GM12878 (cell line): ENCODE measurements at regions not wholly inside any gene's neighbourhood (a gene's known extent, or its start where the extent isn't known, plus 50 kb on each side); places are given as distances from the start of the nearest gene placed in this dataset.

ENCODE experiments used
- HDAC2 ChIP-seq: fragments of 200-600 bp; sonication (generic); IDR thresholded peaks from 2 replicates; pipeline ENCODE4 v1.6.1; 2017
- POLR2A ChIP-seq: IDR thresholded peaks from 2 replicates; pipeline ENCODE4 v1.6.1; 2011; ENCODE audit warnings: low read depth, mild to moderate bottlenecking, low read length
- TF ChIP-seq, protein P1 (sequence below), 3 experiments: IDR thresholded peaks in 2 of 3; conservative IDR thresholded peaks in 1 of 3; 2 replicates each; pipeline ENCODE4 v1.5.1; 2011; ENCODE audit warnings: low read depth in 3 of 3, low read length in 3 of 3, mild to moderate bottlenecking in 3 of 3, control low read depth in 2 of 3, moderate library complexity in 2 of 3, inconsistent platforms in 1 of 3, mixed read lengths in 1 of 3; ENCODE audit not compliant: control insufficient read depth in 2 of 3, insufficient read depth in 1 of 3; ENCODE audit errors: extremely low read depth in 1 of 3
- TF ChIP-seq, protein P2 (sequence below): IDR thresholded peaks from 2 replicates; pipeline ENCODE4 v1.6.1; 2012; ENCODE audit warnings: mild to moderate bottlenecking, low read depth, low read length

DNA sequence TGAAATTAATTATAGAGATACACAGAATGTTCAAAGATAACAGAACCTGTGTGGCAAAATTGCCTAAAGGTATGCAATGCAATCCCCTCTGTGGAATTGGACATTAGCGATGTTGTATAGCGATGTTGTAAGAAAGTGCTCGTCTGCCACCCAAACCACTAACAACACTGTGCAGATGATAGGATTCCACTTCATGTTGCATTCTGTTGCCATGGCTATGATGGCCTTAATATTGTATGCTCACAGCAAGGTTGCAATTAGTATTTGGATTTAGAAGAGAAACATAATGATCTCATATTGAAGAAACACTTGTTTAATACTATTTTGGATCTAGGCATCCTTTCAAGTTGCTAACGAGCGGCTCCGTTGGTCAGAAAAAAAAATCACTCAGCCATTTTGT is 260.3 kb downstream of the BCAT1 start:
- TF ChIP-seq POLR2A: no peak
- no peak for TF ChIP-seq HDAC2
- TF ChIP-seq, protein P1, sequence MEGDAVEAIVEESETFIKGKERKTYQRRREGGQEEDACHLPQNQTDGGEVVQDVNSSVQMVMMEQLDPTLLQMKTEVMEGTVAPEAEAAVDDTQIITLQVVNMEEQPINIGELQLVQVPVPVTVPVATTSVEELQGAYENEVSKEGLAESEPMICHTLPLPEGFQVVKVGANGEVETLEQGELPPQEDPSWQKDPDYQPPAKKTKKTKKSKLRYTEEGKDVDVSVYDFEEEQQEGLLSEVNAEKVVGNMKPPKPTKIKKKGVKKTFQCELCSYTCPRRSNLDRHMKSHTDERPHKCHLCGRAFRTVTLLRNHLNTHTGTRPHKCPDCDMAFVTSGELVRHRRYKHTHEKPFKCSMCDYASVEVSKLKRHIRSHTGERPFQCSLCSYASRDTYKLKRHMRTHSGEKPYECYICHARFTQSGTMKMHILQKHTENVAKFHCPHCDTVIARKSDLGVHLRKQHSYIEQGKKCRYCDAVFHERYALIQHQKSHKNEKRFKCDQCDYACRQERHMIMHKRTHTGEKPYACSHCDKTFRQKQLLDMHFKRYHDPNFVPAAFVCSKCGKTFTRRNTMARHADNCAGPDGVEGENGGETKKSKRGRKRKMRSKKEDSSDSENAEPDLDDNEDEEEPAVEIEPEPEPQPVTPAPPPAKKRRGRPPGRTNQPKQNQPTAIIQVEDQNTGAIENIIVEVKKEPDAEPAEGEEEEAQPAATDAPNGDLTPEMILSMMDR (IDR thresholded peaks at IDR 0.05 in 2 of 3, conservative IDR thresholded peaks at IDR 0.05 in 1 of 3; ENCODE audit: control insufficient read depth in 2 of 3, extremely low read depth in 1 of 3, insufficient read depth in 1 of 3, low read depth in 3 of 3, low read length in 3 of 3): no peak
- TF ChIP-seq, protein P2, sequence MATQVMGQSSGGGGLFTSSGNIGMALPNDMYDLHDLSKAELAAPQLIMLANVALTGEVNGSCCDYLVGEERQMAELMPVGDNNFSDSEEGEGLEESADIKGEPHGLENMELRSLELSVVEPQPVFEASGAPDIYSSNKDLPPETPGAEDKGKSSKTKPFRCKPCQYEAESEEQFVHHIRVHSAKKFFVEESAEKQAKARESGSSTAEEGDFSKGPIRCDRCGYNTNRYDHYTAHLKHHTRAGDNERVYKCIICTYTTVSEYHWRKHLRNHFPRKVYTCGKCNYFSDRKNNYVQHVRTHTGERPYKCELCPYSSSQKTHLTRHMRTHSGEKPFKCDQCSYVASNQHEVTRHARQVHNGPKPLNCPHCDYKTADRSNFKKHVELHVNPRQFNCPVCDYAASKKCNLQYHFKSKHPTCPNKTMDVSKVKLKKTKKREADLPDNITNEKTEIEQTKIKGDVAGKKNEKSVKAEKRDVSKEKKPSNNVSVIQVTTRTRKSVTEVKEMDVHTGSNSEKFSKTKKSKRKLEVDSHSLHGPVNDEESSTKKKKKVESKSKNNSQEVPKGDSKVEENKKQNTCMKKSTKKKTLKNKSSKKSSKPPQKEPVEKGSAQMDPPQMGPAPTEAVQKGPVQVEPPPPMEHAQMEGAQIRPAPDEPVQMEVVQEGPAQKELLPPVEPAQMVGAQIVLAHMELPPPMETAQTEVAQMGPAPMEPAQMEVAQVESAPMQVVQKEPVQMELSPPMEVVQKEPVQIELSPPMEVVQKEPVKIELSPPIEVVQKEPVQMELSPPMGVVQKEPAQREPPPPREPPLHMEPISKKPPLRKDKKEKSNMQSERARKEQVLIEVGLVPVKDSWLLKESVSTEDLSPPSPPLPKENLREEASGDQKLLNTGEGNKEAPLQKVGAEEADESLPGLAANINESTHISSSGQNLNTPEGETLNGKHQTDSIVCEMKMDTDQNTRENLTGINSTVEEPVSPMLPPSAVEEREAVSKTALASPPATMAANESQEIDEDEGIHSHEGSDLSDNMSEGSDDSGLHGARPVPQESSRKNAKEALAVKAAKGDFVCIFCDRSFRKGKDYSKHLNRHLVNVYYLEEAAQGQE: no peak
